Uterus (tissue), 3 donors: ENCODE measurements at regions not wholly inside any gene's neighbourhood (a gene's known extent, or its start where the extent isn't known, plus 50 kb on each side); places are given as distances from the start of the nearest gene placed in this dataset.

Source experiments
- DNase-seq, 2 donors: peaks; one replicate each; pipeline ENCODE4 v3.0.0-alpha.2; 2019 to 2020
- H3K27ac ChIP-seq, 2 donors: fragments of 200-600 bp; sonication (generic); 1 replicate in 1 of 2; 2 replicates in 1 of 2; pipeline ENCODE4 v1.5.1; 2016 to 2018
- H3K27me3 ChIP-seq, 2 donors: fragments of 200-600 bp; sonication (generic); one replicate each; pipeline ENCODE4 v1.5.1; 2018 to 2019; ENCODE audit warnings: control low read depth in 1 of 2
- H3K36me3 ChIP-seq, 2 donors: fragments of 200-600 bp; sonication (generic); one replicate each; pipeline ENCODE4 v1.5.1; 2019; ENCODE audit warnings: control low read depth in 1 of 2
- H3K4me1 ChIP-seq, 2 donors: fragments of 200-600 bp; sonication (generic); one replicate each; pipeline ENCODE4 v1.5.1; 2018 to 2019; ENCODE audit warnings: control low read depth in 1 of 2
- H3K4me3 ChIP-seq, 2 donors: fragments of 200-600 bp; sonication (generic); 1 replicate in 1 of 2; 2 replicates in 1 of 2; pipeline ENCODE4 v1.5.1; 2018 to 2019; ENCODE audit warnings: mild to moderate bottlenecking in 1 of 2
- H3K9me3 ChIP-seq, 2 donors: fragments of 200-600 bp; sonication (generic); one replicate each; pipeline ENCODE4 v1.5.1; 2019; ENCODE audit warnings: control low read depth in 1 of 2
- CTCF ChIP-seq, 4 experiments: fragments of 200-600 bp in 2 of 4; fragments of 450-650 bp in 2 of 4; sonication (generic) in 2 of 4; IDR thresholded peaks; one replicate each; pipeline ENCODE4 v1.5.1; 2016 to 2019; ENCODE audit warnings: antibody characterized with exemption in 4 of 4, mild to moderate bottlenecking in 2 of 4, moderate library complexity in 1 of 4
- POLR2A ChIP-seq, 2 donors: fragments of 450-650 bp; IDR thresholded peaks; one replicate each; pipeline ENCODE4 v1.6.1; 2016; ENCODE audit warnings: antibody characterized with exemption in 2 of 2, mild to moderate bottlenecking in 1 of 2, moderate library complexity in 1 of 2
- intact Hi-C: fragments of 100-400 bp; cut with DNase I; formaldehyde crosslinking; loops from one replicate; pipeline ENCODE4 v1.15.1; 2023; ENCODE audit warnings: low total_unique reads
- donor health status: DM: yes; HTN: yes; CAD: no.

DNA sequence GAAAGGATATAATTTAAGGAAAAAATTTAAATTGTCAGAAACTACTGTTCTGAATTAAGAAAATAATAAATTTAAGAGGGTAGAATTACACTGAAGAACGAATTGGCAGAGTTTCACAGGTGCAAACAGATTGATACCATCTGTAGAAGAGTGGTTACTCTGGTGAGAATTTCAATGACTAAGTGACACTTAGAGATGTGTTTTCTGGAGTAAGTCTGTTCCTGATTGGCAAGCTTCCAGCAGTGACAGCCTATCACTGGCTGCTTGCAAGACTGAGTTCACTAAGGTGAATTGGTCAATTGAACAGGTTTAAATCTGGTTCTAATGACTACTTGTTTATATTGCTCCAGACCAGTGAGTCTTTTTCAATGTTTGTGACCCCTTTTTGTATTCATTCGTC is 838.2 kb upstream of the RGS18 start:
- Histone ChIP-seq H3K27ac (no peak overlapping the region), H3K9me3 (no peaks in the 10 kb centered on the region), H3K27me3 (no peaks in the 10 kb centered on the region), H3K4me3 (no peak overlapping the region), H3K36me3 (no peaks in the 10 kb centered on the region), H3K4me1 (no peaks in the 10 kb centered on the region)
- intact Hi-C loops, result no loop called here
- no peak for DNase-seq
- TF ChIP-seq CTCF (IDR thresholded peaks at IDR 0.05), result no peak

- no peak for TF ChIP-seq POLR2A (IDR thresholded peaks at IDR 0.05)
- TF ChIP-seq CTCF (IDR thresholded peaks at IDR 0.05), result no peak
- Histone ChIP-seq H3K9me3 (no peaks in the 10 kb centered on the region), H3K4me1 (no peaks in the 10 kb centered on the region), H3K27me3 (no peaks in the 10 kb centered on the region), H3K4me3 (no peak overlapping the region), H3K27ac (no peak overlapping the region), H3K36me3 (no peaks in the 10 kb centered on the region)
- no peak for DNase-seq
- intact Hi-C loops, result no loop called here
Observed at GRCh38 chr1:191327868-191328267, 830.4 kb upstream of the RGS18 start.

GRCh38 chr1:191343816-191344215 is 814.4 kb upstream of the RGS18 start:
- Histone ChIP-seq H3K36me3 (no peaks in the 10 kb centered on the region), H3K27ac (no peak overlapping the region), H3K4me1 (no peaks in the 10 kb centered on the region), H3K27me3 (no peaks in the 10 kb centered on the region), H3K9me3 (no peaks in the 10 kb centered on the region), H3K4me3 (no peak overlapping the region)
- intact Hi-C loops, result no loop called here
- no peak for DNase-seq
- TF ChIP-seq POLR2A (IDR thresholded peaks at IDR 0.05) (no peak), CTCF (IDR thresholded peaks at IDR 0.05) (no peak)

- Histone ChIP-seq H3K36me3 (no peaks in the 10 kb centered on the region), H3K4me1 (no peaks in the 10 kb centered on the region), H3K27ac (no peak overlapping the region), H3K9me3 (no peaks in the 10 kb centered on the region), H3K4me3 (no peak overlapping the region), H3K27me3 (no peaks in the 10 kb centered on the region)
- intact Hi-C loops, result no loop called here
- TF ChIP-seq CTCF (IDR thresholded peaks at IDR 0.05) (no peak), POLR2A (IDR thresholded peaks at IDR 0.05) (no peak)
- DNase-seq, result no peak
Observed at GRCh38 chr1:191346381-191346780, 811.9 kb upstream of the RGS18 start.

GRCh38 chr1:191348328-191348727 is 809.9 kb upstream of the RGS18 start:
- Histone ChIP-seq H3K4me3 (no peak overlapping the region), H3K9me3 (no peaks in the 10 kb centered on the region), H3K36me3 (no peaks in the 10 kb centered on the region), H3K4me1 (no peaks in the 10 kb centered on the region), H3K27ac (no peak overlapping the region), H3K27me3 (no peaks in the 10 kb centered on the region)
- intact Hi-C loops, result no loop called here
- TF ChIP-seq POLR2A (IDR thresholded peaks at IDR 0.05), result no peak
- TF ChIP-seq CTCF (IDR thresholded peaks at IDR 0.05), result no peak
- no peak for DNase-seq
